Gastrocnemius medialis (tissue), 4 donors: ENCODE measurements at regions not wholly inside any gene's neighbourhood (a gene's known extent, or its start where the extent isn't known, plus 50 kb on each side); places are given as distances from the start of the nearest gene placed in this dataset.

Experiments
- POLR2A ChIP-seq, 2 donors: fragments of 450-650 bp; IDR thresholded peaks; one replicate each; pipeline ENCODE4 v1.6.1; 2017; ENCODE audit warnings: antibody characterized with exemption in 2 of 2, mild to moderate bottlenecking in 2 of 2, moderate library complexity in 2 of 2
- TF ChIP-seq, protein P1 (sequence below), 5 experiments: fragments of 450-650 bp in 3 of 5; fragments of 200-600 bp in 2 of 5; sonication (generic) in 2 of 5; IDR thresholded peaks in 4 of 5; conservative IDR thresholded peaks in 1 of 5; 1 replicate in 4 of 5; 2 replicates in 1 of 5; pipeline ENCODE4 v1.5.1; 2016 to 2019; ENCODE audit warnings: antibody characterized with exemption in 5 of 5, mild to moderate bottlenecking in 3 of 5, moderate library complexity in 3 of 5

- TF ChIP-seq, protein P1, sequence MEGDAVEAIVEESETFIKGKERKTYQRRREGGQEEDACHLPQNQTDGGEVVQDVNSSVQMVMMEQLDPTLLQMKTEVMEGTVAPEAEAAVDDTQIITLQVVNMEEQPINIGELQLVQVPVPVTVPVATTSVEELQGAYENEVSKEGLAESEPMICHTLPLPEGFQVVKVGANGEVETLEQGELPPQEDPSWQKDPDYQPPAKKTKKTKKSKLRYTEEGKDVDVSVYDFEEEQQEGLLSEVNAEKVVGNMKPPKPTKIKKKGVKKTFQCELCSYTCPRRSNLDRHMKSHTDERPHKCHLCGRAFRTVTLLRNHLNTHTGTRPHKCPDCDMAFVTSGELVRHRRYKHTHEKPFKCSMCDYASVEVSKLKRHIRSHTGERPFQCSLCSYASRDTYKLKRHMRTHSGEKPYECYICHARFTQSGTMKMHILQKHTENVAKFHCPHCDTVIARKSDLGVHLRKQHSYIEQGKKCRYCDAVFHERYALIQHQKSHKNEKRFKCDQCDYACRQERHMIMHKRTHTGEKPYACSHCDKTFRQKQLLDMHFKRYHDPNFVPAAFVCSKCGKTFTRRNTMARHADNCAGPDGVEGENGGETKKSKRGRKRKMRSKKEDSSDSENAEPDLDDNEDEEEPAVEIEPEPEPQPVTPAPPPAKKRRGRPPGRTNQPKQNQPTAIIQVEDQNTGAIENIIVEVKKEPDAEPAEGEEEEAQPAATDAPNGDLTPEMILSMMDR (IDR thresholded peaks at IDR 0.05 in 4 of 5, conservative IDR thresholded peaks at IDR 0.05 in 1 of 5): no peak
- TF ChIP-seq POLR2A (IDR thresholded peaks at IDR 0.05): no peak
Observed at GRCh38 chr14:27566843-27567382, 969.1 kb upstream of the NOVA1 start.
